H1 (cell line): ENCODE measurements at regions not wholly inside any gene's neighbourhood (a gene's known extent, or its start where the extent isn't known, plus 50 kb on each side); places are given as distances from the start of the nearest gene placed in this dataset.

ENCODE experiments used
- CTCF ChIA-PET: fragments of 300-600 bp; sonication (Branson Sonifier 250); formaldehyde crosslinking; loops from one replicate; lab custom pipeline; 2021; ENCODE audit not compliant: partially characterized antibody; lab: Charles Lee
- POLR2A ChIA-PET: fragments of 300-600 bp; sonication (Branson Sonifier 250); formaldehyde crosslinking; loops from one replicate; lab custom pipeline; 2021; ENCODE audit warnings: inconsistent platforms; ENCODE audit not compliant: partially characterized antibody; lab: Charles Lee
- DNase-seq, 2 experiments: peaks; one replicate each; pipeline versions ENCODE4 v3.0.0 to v3.0.0-alpha.2; 2010 to 2022; ENCODE audit warnings: low spot score in 2 of 2, low read depth in 1 of 2, mixed read lengths in 1 of 2
- FAIRE-seq: peaks from 2 replicates; lab custom pipeline; 2011; peaks lifted over from hg19 to GRCh38; lab: Jason Lieb, UNC
- H2AFZ ChIP-seq: 2 replicates; pipeline ENCODE4 v1.8.1; 2012; ENCODE audit warnings: low read length, inconsistent platforms
- H2AK5ac ChIP-seq: 2 replicates; pipeline ENCODE4 v1.6.1; 2013; ENCODE audit warnings: low read depth, low read length
- H2BK120ac ChIP-seq: replicated peaks from 2 replicates; pipeline ENCODE3; 2013; ENCODE audit warnings: low read depth, low read length, inconsistent platforms
- H2BK12ac ChIP-seq: 2 replicates; pipeline ENCODE4 v1.6.1; 2013; ENCODE audit warnings: low read depth, low read length
- H2BK15ac ChIP-seq: 2 replicates; pipeline ENCODE4 v1.6.1; 2013; ENCODE audit warnings: low read length
- H2BK20ac ChIP-seq: 2 replicates; pipeline ENCODE4 v1.6.1; 2013; ENCODE audit warnings: low read length
- H2BK5ac ChIP-seq: 2 replicates; pipeline ENCODE4 v1.6.1; 2013; ENCODE audit warnings: low read depth, low read length
- H3K14ac ChIP-seq: 2 replicates; pipeline ENCODE4 v1.6.1; 2013; ENCODE audit warnings: inconsistent platforms; ENCODE audit not compliant: insufficient read length
- H3K18ac ChIP-seq: 2 replicates; pipeline ENCODE4 v1.6.1; 2013; ENCODE audit warnings: low read length; ENCODE audit errors: extremely low read depth
- H3K23ac ChIP-seq: 2 replicates; pipeline ENCODE4 v1.6.1; 2013; ENCODE audit warnings: inconsistent platforms; ENCODE audit not compliant: insufficient read length
- H3K23me2 ChIP-seq: 2 replicates; pipeline ENCODE4 v1.6.1; 2013; ENCODE audit warnings: low read depth, low read length
- H3K27ac ChIP-seq: 2 replicates; pipeline ENCODE4 v1.6.1; 2011; ENCODE audit warnings: low read depth, low read length, inconsistent platforms
- H3K27me3 ChIP-seq, 4 experiments: replicated peaks in 1 of 4; 1 replicate in 1 of 4; 2 replicates in 3 of 4; pipeline versions ENCODE4 v1.6.1 to v1.8.1; 2011 to 2013; ENCODE audit warnings: low read length in 3 of 4, mild to moderate bottlenecking in 3 of 4, inconsistent platforms in 2 of 4, mixed read lengths in 2 of 4, moderate library complexity in 1 of 4; ENCODE audit not compliant: control insufficient read depth in 3 of 4, insufficient read depth in 3 of 4; ENCODE audit errors: extremely low read depth in 1 of 4
- H3K36me3 ChIP-seq, 4 experiments: 2 replicates each; pipeline versions ENCODE4 v1.6.1 to v1.8.1; 2011 to 2013; ENCODE audit warnings: mild to moderate bottlenecking in 4 of 4, low read length in 3 of 4, moderate library complexity in 2 of 4, control low read depth in 1 of 4, inconsistent platforms in 1 of 4; ENCODE audit not compliant: insufficient read depth in 4 of 4, control insufficient read depth in 2 of 4
- H3K4ac ChIP-seq: replicated peaks from 2 replicates; pipeline ENCODE3; 2013; ENCODE audit warnings: low read length, low read depth, mixed read lengths, inconsistent platforms; ENCODE audit not compliant: insufficient read length
- H3K4me1 ChIP-seq, 4 experiments: replicated peaks in 1 of 4; 1 replicate in 1 of 4; 2 replicates in 3 of 4; pipeline versions ENCODE4 v1.6.1 to v1.8.1; 2011 to 2013; ENCODE audit warnings: low read length in 3 of 4, inconsistent platforms in 2 of 4, mixed read lengths in 1 of 4; ENCODE audit not compliant: insufficient read depth in 4 of 4, control insufficient read depth in 3 of 4
- H3K4me2 ChIP-seq, 2 experiments: 2 replicates each; pipeline versions ENCODE4 v1.6.1 to v1.8.1; 2011 to 2013; ENCODE audit warnings: low read depth in 2 of 2, low read length in 2 of 2, control low read depth in 1 of 2, inconsistent platforms in 1 of 2, mild to moderate bottlenecking in 1 of 2; ENCODE audit not compliant: insufficient read depth in 1 of 2
- H3K4me3 ChIP-seq, 4 experiments: fragments of 200-600, 300-600 bp in 1 of 4; sonication (generic), shearing (Covaris generic), sonication (Bioruptor Twin) in 1 of 4; 2 replicates each; pipeline versions ENCODE4 v1.5.1 to v1.8.1; 2011 to 2016; ENCODE audit warnings: low read length in 4 of 4, low read depth in 3 of 4, control low read depth in 2 of 4, inconsistent platforms in 2 of 4, mild to moderate bottlenecking in 2 of 4, mixed read lengths in 1 of 4, moderate library complexity in 1 of 4; ENCODE audit not compliant: insufficient read depth in 2 of 4; ENCODE audit errors: extremely low read depth in 1 of 4
- H3K56ac ChIP-seq: replicated peaks from 2 replicates; pipeline ENCODE3; 2013; ENCODE audit warnings: low read depth, mild to moderate bottlenecking, mixed read lengths, low read length, inconsistent platforms; ENCODE audit not compliant: insufficient read length
- H3K79me1 ChIP-seq: 2 replicates; pipeline ENCODE4 v1.6.1; 2013; ENCODE audit warnings: low read depth, low read length, control low read depth
- H3K79me2 ChIP-seq, 2 experiments: 2 replicates each; pipeline versions ENCODE4 v1.6.1 to v1.8.1; 2012 to 2013; ENCODE audit warnings: low read length in 2 of 2, mild to moderate bottlenecking in 2 of 2, inconsistent platforms in 1 of 2; ENCODE audit not compliant: insufficient read depth in 2 of 2, control insufficient read depth in 1 of 2
- H3K9ac ChIP-seq, 4 experiments: replicated peaks in 1 of 4; 1 replicate in 1 of 4; 2 replicates in 3 of 4; pipeline versions ENCODE4 v1.6.1 to v1.8.1; 2011 to 2013; ENCODE audit warnings: low read depth in 3 of 4, low read length in 3 of 4, control low read depth in 2 of 4, mild to moderate bottlenecking in 2 of 4, moderate library complexity in 2 of 4, inconsistent platforms in 1 of 4; ENCODE audit errors: extremely low read depth in 1 of 4
- H3K9me3 ChIP-seq, 2 experiments: 2 replicates each; pipeline versions ENCODE4 v1.6.1 to v1.8.1; 2012 to 2013; ENCODE audit warnings: mild to moderate bottlenecking in 2 of 2, moderate library complexity in 2 of 2, control low read depth in 1 of 2, inconsistent platforms in 1 of 2, low read depth in 1 of 2, low read length in 1 of 2, mixed read lengths in 1 of 2; ENCODE audit not compliant: insufficient read depth in 2 of 2
- H4K20me1 ChIP-seq, 2 experiments: replicated peaks in 1 of 2; 2 replicates each; pipeline versions ENCODE3 to v1.8.1; 2011 to 2013; ENCODE audit warnings: inconsistent platforms in 2 of 2, low read length in 2 of 2, mild to moderate bottlenecking in 1 of 2; ENCODE audit not compliant: insufficient read depth in 2 of 2, control insufficient read depth in 1 of 2
- H4K5ac ChIP-seq: 2 replicates; pipeline ENCODE4 v1.6.1; 2013; ENCODE audit warnings: low read length, low read depth, mixed read lengths, inconsistent platforms; ENCODE audit not compliant: insufficient read length
- H4K8ac ChIP-seq: 2 replicates; pipeline ENCODE4 v1.8.0; 2013; ENCODE audit warnings: mild to moderate bottlenecking, moderate library complexity, low read length, inconsistent platforms; ENCODE audit not compliant: insufficient read depth; ENCODE audit errors: extremely low read depth
- H4K91ac ChIP-seq: replicated peaks from 2 replicates; pipeline ENCODE3; 2013; ENCODE audit warnings: low read length, mixed read lengths, inconsistent platforms; ENCODE audit not compliant: insufficient read length
- ATF3 ChIP-seq: IDR thresholded peaks from 2 replicates; pipeline ENCODE4 v1.6.1; 2011; ENCODE audit warnings: low read depth, mild to moderate bottlenecking, low read length; ENCODE audit not compliant: insufficient read depth
- BRCA1 ChIP-seq: IDR thresholded peaks from 2 replicates; pipeline ENCODE4 v1.6.1; 2012; ENCODE audit warnings: low read depth, low read length, improper control_type of control experiment
- CBX5 ChIP-seq: fragments of 300-800, 300-1000 bp; sonication (generic); IDR thresholded peaks from 2 replicates; pipeline ENCODE4 v1.7.1; 2016; ENCODE audit warnings: antibody characterized with exemption, low read length, low read depth
- CBX8 ChIP-seq: fragments of 300-800, 300-1000 bp; sonication (generic); IDR thresholded peaks from 2 replicates; pipeline ENCODE4 v1.7.1; 2016; ENCODE audit warnings: low read depth, low read length, borderline replicate concordance
- CREB1 ChIP-seq: IDR thresholded peaks from 2 replicates; pipeline ENCODE4 v1.6.1; 2012; ENCODE audit warnings: inconsistent platforms
- EGR1 ChIP-seq: IDR thresholded peaks from 2 replicates; pipeline ENCODE4 v1.6.1; 2011; ENCODE audit warnings: low read depth, low read length, borderline replicate concordance
- GABPA ChIP-seq: IDR thresholded peaks from 2 replicates; pipeline ENCODE4 v1.6.1; 2011; ENCODE audit warnings: mild to moderate bottlenecking, low read length, moderate library complexity, borderline replicate concordance; ENCODE audit not compliant: insufficient read depth
- KDM1A ChIP-seq: fragments of 200-600, 300-600 bp; sonication (generic); IDR thresholded peaks from 2 replicates; pipeline ENCODE4 v1.7.1; 2016; ENCODE audit warnings: mild to moderate bottlenecking, low read length, borderline replicate concordance
- PHF8 ChIP-seq: fragments of 200-600 bp; sonication (generic); conservative IDR thresholded peaks from 2 replicates; pipeline ENCODE4 v1.7.1; 2012; ENCODE audit warnings: low read depth, mild to moderate bottlenecking, inconsistent platforms, low read length, moderate library complexity
- POLR2A ChIP-seq, 2 experiments: IDR thresholded peaks; 1 replicate in 1 of 2; 2 replicates in 1 of 2; pipeline ENCODE4 v1.6.1; 2011; ENCODE audit warnings: low read depth in 2 of 2, low read length in 2 of 2, mild to moderate bottlenecking in 2 of 2; ENCODE audit errors: control extremely low read depth in 1 of 2
- RXRA ChIP-seq: IDR thresholded peaks from 2 replicates; pipeline ENCODE4 v1.6.1; 2011; ENCODE audit warnings: low read depth, mild to moderate bottlenecking, low read length, moderate library complexity; ENCODE audit not compliant: insufficient read depth
- SIRT6 ChIP-seq: IDR thresholded peaks from one replicate; pipeline ENCODE4 v1.7.1; 2012; ENCODE audit warnings: low read length, inconsistent platforms
- TAF7 ChIP-seq: optimal IDR thresholded peaks from 2 replicates; pipeline ENCODE3; 2011; ENCODE audit warnings: low read depth, mild to moderate bottlenecking, inconsistent platforms, low read length, moderate library complexity, borderline replicate concordance
- TCF12 ChIP-seq: IDR thresholded peaks from 2 replicates; pipeline ENCODE4 v1.6.1; 2011; ENCODE audit warnings: low read depth, mild to moderate bottlenecking, low read length
- WGBS, 2 experiments: shearing (Covaris generic) in 1 of 2; methylation state at CpG; one replicate each; pipeline versions ENCODE4 v1.1.6 to v1.1.7; 2013 to 2015; ENCODE audit warnings: low lambda C conversion rate in 2 of 2, mixed read lengths in 2 of 2, inconsistent platforms in 1 of 2, low coverage in 1 of 2, missing lambda C conversion rate in 1 of 2; ENCODE audit not compliant: insufficient replicate concordance in 2 of 2, insufficient coverage in 1 of 2, insufficient read length in 1 of 2; ENCODE audit errors: extremely low coverage in 1 of 2, missing lambda C conversion rate in 1 of 2; 5-methylcytosine and 5-hydroxymethylcytosine counted together

GRCh38 chr7:50204581-50204980 lies 99.9 kb upstream of the IKZF1 start:
- FAIRE-seq, result no peak
- Histone ChIP-seq H3K14ac (no peak overlapping the region), H2BK5ac (no peak overlapping the region), H2AK5ac (no peak overlapping the region), H3K79me2 (no peaks in the 10 kb centered on the region), H3K23me2 (no peaks in the 10 kb centered on the region), H2BK15ac (0 out of 2 replicates have a peak overlapping the region, but pooled peaks have one; percentile 21), H3K23ac (no peak overlapping the region), H2BK20ac (no peak overlapping the region), H3K27me3 (no peaks in the 10 kb centered on the region; a peak in 1 of 7 replicates)
- no peak for TF ChIP-seq EGR1
- TF ChIP-seq BRCA1, result no peak
- no peak for TF ChIP-seq PHF8
- no peak for TF ChIP-seq SIRT6
- no peak for TF ChIP-seq GABPA
- TF ChIP-seq POLR2A (IDR thresholded peaks at IDR 0.05; ENCODE audit: control extremely low read depth in 1 of 2, low read depth in 2 of 2, low read length in 2 of 2), result no peak
- TF ChIP-seq TCF12, result no peak
- no peak for TF ChIP-seq ATF3
- TF ChIP-seq CREB1, result no peak
- no peak for TF ChIP-seq KDM1A
- TF ChIP-seq TAF7, result no peak
- TF ChIP-seq RXRA, result no peak
- no peak for TF ChIP-seq CBX5
- no peak for TF ChIP-seq CBX8
- TF ChIP-seq, all 59 proteins: peak for 0
- Histone ChIP-seq H3K36me3 (no peaks in the 10 kb centered on the region), H4K8ac (no peak overlapping the region), H2BK120ac (no peak overlapping the region), H3K56ac (no peak overlapping the region), H2BK12ac (no peak overlapping the region), H4K5ac (no peak overlapping the region), H3K9me3 (no peaks in the 10 kb centered on the region), H4K91ac (no peak overlapping the region), H3K9ac (no peak overlapping the region), H4K20me1 (no peaks in the 10 kb centered on the region), H3K4me2 (no peak overlapping the region), H3K4me1 (no peaks in the 10 kb centered on the region), H3K79me1 (no peaks in the 10 kb centered on the region), H3K27ac (no peak overlapping the region), H3K4ac (no peak overlapping the region), H2AFZ (no peak overlapping the region), H3K4me3 (no peak overlapping the region), H3K18ac (no peak overlapping the region)
- POLR2A ChIA-PET, result no interaction called here
- 77% methylated on average over 5 of the region's 5 CpGs; no CpG with 5 or more reads in 1 of the 2 experiments for WGBS, 2 experiments
- DNase-seq, result no peak
- CTCF ChIA-PET, result interaction anchor here (0.7 to 4.6 kb wide), 20 partner anchors 10 to 269 kb away, joined by 3 to 99 read pairs (median 6); partner anchors contain the start of gene IKZF1
